ENCODE measurements at regions not wholly inside any gene's neighbourhood (a gene's known extent, or its start where the extent isn't known, plus 50 kb on each side); places are given as distances from the start of the nearest gene placed in this dataset.
"Not testable (repeated sequence)": the region's sequence is repeated elsewhere in the genome, so short reads cannot be mapped to it uniquely, and the experiment has no call there.

DNA sequence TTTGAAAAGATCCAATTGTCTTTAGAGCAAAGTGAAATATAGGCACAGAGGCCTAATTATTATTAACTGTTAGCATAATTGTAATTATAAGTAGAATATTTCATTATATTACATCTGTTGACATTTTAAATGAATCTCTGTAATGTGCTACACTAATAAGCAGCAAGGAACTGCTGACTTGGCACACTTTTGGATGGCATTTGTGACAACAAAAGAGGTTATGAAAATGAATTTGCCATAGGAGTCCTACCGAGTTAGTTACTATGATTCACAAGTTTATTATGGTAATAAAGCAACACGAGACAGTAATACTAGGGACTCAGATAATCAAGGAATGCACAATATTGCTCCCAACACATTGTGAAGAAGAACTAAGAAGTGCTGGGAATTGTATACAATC, 213.8 kb upstream of the PCDH9 start:
- DNase-seq (ENCODE audit: low spot score): no peak

DNA sequence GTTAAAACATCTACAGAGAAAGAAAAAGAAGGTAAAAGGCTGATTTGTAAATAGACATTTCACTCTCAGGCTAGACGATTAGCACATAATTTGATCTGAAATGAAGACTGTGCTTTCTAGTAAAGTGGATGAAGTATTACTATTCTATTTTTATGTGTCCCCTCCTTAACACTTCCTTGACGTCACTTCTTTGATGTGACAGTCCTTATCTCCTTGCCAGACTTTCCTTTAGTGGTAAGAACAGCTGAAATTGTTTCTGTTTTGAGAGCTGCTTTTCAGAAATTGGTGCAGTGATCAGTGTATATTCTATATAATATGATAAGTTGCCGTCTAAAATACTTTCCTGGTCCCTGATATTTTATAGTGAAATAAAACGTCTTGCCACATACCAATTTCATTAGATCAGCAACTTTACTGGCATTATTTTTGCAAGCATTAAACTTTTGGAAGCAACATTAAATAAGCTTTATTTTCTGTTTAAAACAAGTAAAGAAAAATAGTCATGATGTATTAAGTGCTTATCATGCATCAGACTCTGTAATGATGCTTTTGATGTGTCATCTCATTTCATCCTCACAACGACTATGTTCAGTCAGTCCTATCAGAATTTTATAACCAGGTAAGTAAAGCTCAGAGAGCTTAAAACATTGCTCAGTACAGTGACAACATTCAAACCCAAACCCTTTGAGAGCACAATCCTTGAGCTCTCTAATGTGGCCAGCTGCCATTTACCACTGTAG, 210.3 kb upstream of the PCDH9 start:
- DNase-seq (ENCODE audit: low spot score): no peak

DNA sequence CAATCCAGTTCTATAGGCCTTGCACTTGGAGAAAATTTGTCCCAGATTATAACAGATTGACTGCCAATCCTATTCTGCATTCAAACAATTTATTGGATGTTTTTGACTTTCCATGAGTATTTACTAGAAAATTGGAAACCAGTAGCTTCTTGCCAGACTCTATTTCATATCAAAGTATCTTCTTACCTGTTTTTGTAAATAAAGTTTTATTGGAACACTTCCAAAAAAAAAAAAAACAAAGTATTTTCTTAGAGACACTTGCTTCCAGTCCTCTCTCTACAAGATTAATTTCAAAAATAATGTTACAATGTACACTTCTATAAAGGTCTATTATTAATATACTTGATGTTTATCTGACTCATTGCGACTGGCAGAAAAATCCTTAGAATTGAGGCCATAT, 209.2 kb upstream of the PCDH9 start:
- no peak for DNase-seq (ENCODE audit: low spot score)

DNA sequence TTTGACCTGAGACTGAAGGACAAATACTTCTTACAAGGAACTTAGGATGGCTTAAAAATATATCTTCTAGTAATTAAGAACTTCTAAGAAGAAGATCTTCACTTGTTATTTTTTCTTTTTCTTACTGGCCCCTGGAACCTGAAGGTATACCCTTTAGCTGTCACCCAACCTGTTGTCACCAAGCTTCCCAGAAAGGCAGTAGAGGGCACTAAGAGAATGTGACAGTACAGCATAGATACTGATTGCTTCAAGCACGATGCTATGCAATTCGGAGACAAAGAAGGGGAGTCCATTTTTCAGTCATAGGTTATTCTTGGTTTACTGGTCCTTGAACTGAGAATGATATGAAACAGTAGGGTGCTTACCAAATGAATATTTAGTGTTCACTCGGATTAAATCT, 208.3 kb upstream of the PCDH9 start:
- DNase-seq (ENCODE audit: low spot score): peak; percentile 6

GRCh38 chr13:67437244-67437643, 207.1 kb upstream of the PCDH9 start:
- DNase-seq (ENCODE audit: low spot score): no peak

- no peak for DNase-seq (ENCODE audit: low spot score)
These were observed 191.3 kb upstream of the PCDH9 start for GRCh38 chr13:67421475-67421874.

DNA sequence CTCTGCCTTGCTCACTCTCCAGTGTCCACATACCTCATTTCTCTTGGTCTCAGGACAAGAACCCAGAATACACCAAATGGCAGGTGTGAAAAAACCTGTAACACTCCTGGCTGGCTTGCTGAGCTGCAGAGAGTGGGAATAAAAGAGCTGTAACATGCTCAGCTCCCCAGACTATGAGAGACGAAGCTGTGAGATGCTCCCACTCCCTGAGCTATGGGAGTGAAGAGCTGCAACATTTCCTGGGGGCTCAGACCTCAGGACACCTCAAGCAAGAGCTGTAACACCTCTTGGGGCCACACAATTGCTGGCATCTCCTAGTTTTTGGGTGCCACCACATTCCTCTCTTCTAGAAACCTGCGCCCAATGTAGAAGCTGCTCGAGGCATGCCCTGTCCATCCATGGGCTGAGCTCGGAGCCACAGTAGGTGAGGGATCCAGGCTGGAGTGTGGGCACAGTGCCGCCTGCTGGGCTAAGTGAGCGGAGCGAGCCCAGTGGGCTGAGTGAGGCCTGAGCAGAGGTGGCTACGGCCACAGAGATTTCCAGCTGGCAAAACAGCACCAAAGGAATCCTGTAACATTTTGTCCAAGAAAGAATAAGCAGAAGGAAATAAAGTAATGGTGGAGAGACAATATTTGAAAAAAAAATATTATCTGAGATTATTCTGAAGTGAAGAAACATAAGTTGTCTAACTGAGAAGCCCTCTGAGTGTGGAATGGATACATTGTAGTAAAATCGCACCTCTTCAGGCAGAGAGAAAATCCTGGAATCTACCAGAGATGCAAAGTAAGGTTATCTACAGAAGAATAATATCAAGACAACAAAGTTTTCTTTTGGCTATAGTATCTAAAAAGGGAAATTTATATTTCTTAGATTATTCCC, 186.2 kb upstream of the PCDH9 start:
- peak; percentile 61 for DNase-seq (ENCODE audit: low spot score)

- DNase-seq (ENCODE audit: low spot score): no peak
These were observed 180.5 kb upstream of the PCDH9 start for GRCh38 chr13:67410645-67411044.

- DNase-seq (ENCODE audit: low spot score): no peak
These were observed 178.7 kb upstream of the PCDH9 start for GRCh38 chr13:67408798-67409197.

GRCh38 chr13:67402546-67402945, 172.4 kb upstream of the PCDH9 start:
- DNase-seq (ENCODE audit: low spot score): no peak

GRCh38 chr13:67395577-67395976, 165.4 kb upstream of the PCDH9 start:
- DNase-seq (ENCODE audit: low spot score): no peak

GRCh38 chr13:67392014-67392413, 161.9 kb upstream of the PCDH9 start:
- DNase-seq (ENCODE audit: low spot score): no peak

DNA sequence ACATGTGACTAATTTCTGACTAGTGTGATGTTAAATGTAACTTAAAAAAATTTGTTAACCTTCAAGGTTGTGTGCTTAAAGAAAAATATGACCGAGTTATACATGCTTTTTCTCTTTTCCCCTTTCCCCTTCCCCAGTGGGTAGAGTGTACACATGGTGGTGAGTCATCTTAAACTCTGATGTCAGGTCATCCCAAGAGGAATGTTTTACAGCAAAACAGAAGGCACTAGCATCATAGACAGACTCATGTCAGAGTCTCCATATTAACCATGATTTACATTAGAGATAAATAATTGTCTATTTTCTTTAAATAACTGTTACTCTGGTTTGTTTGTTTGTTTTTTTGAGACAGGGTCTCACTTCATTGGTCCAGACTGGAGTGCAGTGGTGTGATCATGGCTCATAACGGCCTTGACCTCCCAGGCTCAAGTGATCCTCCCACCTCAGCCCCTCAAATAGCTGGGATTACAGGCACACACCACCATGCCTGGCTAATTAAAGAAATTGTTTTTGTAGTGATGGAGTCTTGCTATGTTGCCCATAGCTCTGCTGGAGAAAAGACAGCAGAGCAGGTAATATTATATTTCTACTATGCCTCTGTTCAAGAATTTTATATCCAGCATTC, 160.4 kb upstream of the PCDH9 start:
- no peak for DNase-seq (ENCODE audit: low spot score)

GRCh38 chr13:67389171-67389570, 159.0 kb upstream of the PCDH9 start:
- no peak for DNase-seq (ENCODE audit: low spot score)

- DNase-seq (ENCODE audit: low spot score): not testable (repeated sequence)
These were observed 153.1 kb upstream of the PCDH9 start for GRCh38 chr13:67383109-67383757.

GRCh38 chr13:67377919-67378318, 147.8 kb upstream of the PCDH9 start:
- no peak for DNase-seq (ENCODE audit: low spot score)

GRCh38 chr13:67374391-67374790, 144.3 kb upstream of the PCDH9 start:
- no peak for DNase-seq (ENCODE audit: low spot score)

GRCh38 chr13:67372868-67373464, 142.8 kb upstream of the PCDH9 start:
- no peak for DNase-seq (ENCODE audit: low spot score)

GRCh38 chr13:67369895-67370660, 139.9 kb upstream of the PCDH9 start:
- no peak for DNase-seq (ENCODE audit: low spot score)

DNA sequence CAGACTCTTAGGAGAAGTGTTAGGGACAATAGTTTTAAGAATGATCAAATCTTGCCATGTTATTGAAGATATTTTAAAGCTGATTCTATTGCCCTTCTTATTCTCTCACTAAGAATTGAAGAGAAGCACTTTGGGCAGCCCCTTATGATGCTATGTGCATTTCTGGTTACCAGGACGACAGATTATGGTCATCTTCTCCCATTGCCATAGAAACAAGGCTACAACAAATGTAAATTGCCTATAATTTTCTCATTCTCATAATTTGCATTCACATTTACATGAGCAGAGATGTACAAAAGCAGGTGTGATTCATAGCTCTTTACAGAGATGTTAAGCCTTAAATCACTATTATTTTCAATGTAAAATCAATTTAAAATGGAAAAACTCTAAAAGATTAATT, 137.3 kb upstream of the PCDH9 start:
- DNase-seq (ENCODE audit: low spot score): no peak

GRCh38 chr13:67366533-67366932, 136.4 kb upstream of the PCDH9 start:
- no peak for DNase-seq (ENCODE audit: low spot score)
